Esophagus squamous epithelium (tissue), 4 donors: ENCODE measurements at regions not wholly inside any gene's neighbourhood (a gene's known extent, or its start where the extent isn't known, plus 50 kb on each side); places are given as distances from the start of the nearest gene placed in this dataset.

ENCODE experiments used
- CTCF ChIP-seq, 6 experiments: fragments of 450-650 bp in 4 of 6; fragments of 200-600 bp in 2 of 6; sonication (generic) in 2 of 6; IDR thresholded peaks; one replicate each; pipeline ENCODE4 v1.5.1; 2016 to 2019; ENCODE audit warnings: antibody characterized with exemption in 6 of 6, mild to moderate bottlenecking in 4 of 6, moderate library complexity in 4 of 6
- POLR2A ChIP-seq, 4 donors: fragments of 450-650 bp; IDR thresholded peaks; one replicate each; pipeline ENCODE4 v1.6.1; 2017; ENCODE audit warnings: antibody characterized with exemption in 4 of 4, mild to moderate bottlenecking in 4 of 4, moderate library complexity in 3 of 4

GRCh38 chr6:14915888-14916832 lies 329.7 kb upstream of the JARID2 start:
- TF ChIP-seq POLR2A (IDR thresholded peaks at IDR 0.05) (no peak), CTCF (IDR thresholded peaks at IDR 0.05) (no peak)
